HG03520 (cell line): ENCODE measurements at regions not wholly inside any gene's neighbourhood (a gene's known extent, or its start where the extent isn't known, plus 50 kb on each side); places are given as distances from the start of the nearest gene placed in this dataset.
A peak's percentile ranks its signal among the peaks of the same experiment; 100 is the strongest.

Experiments
- ATAC-seq: cut with Tn5 transposase; IDR thresholded peaks from one replicate; pipeline ENCODE4 v1.9.1; 2021; ENCODE audit warnings: mild to moderate bottlenecking, moderate library complexity; ENCODE audit not compliant: unreplicated experiment

- no peak for ATAC-seq
Observed at GRCh38 chr2:215609089-215610032, 173.5 kb upstream of the FN1 start.

GRCh38 chr2:215607766-215608165 is 171.9 kb upstream of the FN1 start:
- ATAC-seq: no peak

- no peak for ATAC-seq
Observed at GRCh38 chr2:215606219-215606618, 170.4 kb upstream of the FN1 start.

GRCh38 chr2:215605214-215605613 is 169.3 kb upstream of the FN1 start:
- ATAC-seq: no peak

- no peak for ATAC-seq
Observed at GRCh38 chr2:215604606-215605005, 168.7 kb upstream of the FN1 start.

- ATAC-seq: no peak
Observed at GRCh38 chr2:215603440-215603839, 167.6 kb upstream of the FN1 start.

- no peak for ATAC-seq
Observed at GRCh38 chr2:215602997-215603396, 167.1 kb upstream of the FN1 start.

GRCh38 chr2:215601990-215602721 is 166.3 kb upstream of the FN1 start:
- no peak for ATAC-seq

GRCh38 chr2:215601526-215601925 is 165.7 kb upstream of the FN1 start:
- no peak for ATAC-seq

- no peak for ATAC-seq
Observed at GRCh38 chr2:215598376-215598975, 162.6 kb upstream of the FN1 start.

- no peak for ATAC-seq
Observed at GRCh38 chr2:215597577-215597976, 161.7 kb upstream of the FN1 start.

GRCh38 chr2:215594766-215595165 is 158.9 kb upstream of the FN1 start:
- no peak for ATAC-seq

- ATAC-seq: no peak
Observed at GRCh38 chr2:215590010-215590745, 154.3 kb upstream of the FN1 start.

- ATAC-seq: no peak
Observed at GRCh38 chr2:215583881-215584280, 148.0 kb upstream of the FN1 start.

GRCh38 chr2:215579809-215580208 is 143.9 kb upstream of the FN1 start:
- no peak for ATAC-seq

GRCh38 chr2:215577356-215577755 is 141.5 kb upstream of the FN1 start:
- ATAC-seq: no peak

GRCh38 chr2:215576572-215576971 is 140.7 kb upstream of the FN1 start:
- no peak for ATAC-seq

- no peak for ATAC-seq
Observed at GRCh38 chr2:215573496-215573895, 137.6 kb upstream of the FN1 start.

GRCh38 chr2:215572341-215572848 is 136.5 kb upstream of the FN1 start:
- no peak for ATAC-seq

GRCh38 chr2:215571689-215572088 is 135.8 kb upstream of the FN1 start:
- ATAC-seq: no peak

- peak; percentile 77 for ATAC-seq
Observed at GRCh38 chr2:215567504-215567903, 131.6 kb upstream of the FN1 start.
